Astrocyte of the spinal cord (primary cell): ENCODE measurements at regions not wholly inside any gene's neighbourhood (a gene's known extent, or its start where the extent isn't known, plus 50 kb on each side); places are given as distances from the start of the nearest gene placed in this dataset.

Experiments used
- DNase-seq: peaks from one replicate; pipeline ENCODE4 v3.0.0; 2011; ENCODE audit warnings: low read depth, low spot score
- H3K4me3 ChIP-seq: 2 replicates; pipeline ENCODE4 v1.5.1; 2011; ENCODE audit warnings: low read depth, mild to moderate bottlenecking, low read length, moderate library complexity
- CTCF ChIP-seq: IDR thresholded peaks from 2 replicates; pipeline ENCODE4 v1.5.1; 2012; ENCODE audit warnings: low read depth, mild to moderate bottlenecking, low read length, inconsistent platforms
- in situ Hi-C: cut with HindIII; loops from 2 replicates; pipeline ENCODE4 v1.10.0; 2017; ENCODE audit warnings: low sequenced_read_pairs

- peak; percentile 32 for DNase-seq
- in situ Hi-C loops = no loop called here
Measured at GRCh38 chr9:81113453-81114124, 575.8 kb downstream of the TLE1 start.

GRCh38 chr9:81112627-81113452 is 576.5 kb downstream of the TLE1 start:
- DNase-seq = no peak
- TF ChIP-seq CTCF = no peak
- in situ Hi-C loops = no loop called here
- H3K4me3 ChIP-seq = no peak overlapping the region

More at GRCh38 chr9:81113453-81114124, 575.8 kb downstream of the TLE1 start:
- no peak overlapping the region for H3K4me3 ChIP-seq
- no peak for TF ChIP-seq CTCF

GRCh38 chr9:81108821-81109220 is 580.5 kb downstream of the TLE1 start:
- TF ChIP-seq CTCF = no peak
- DNase-seq = no peak
- in situ Hi-C loops = no loop called here
- H3K4me3 ChIP-seq = no peak overlapping the region

- in situ Hi-C loops = no loop called here
- TF ChIP-seq CTCF = no peak
- DNase-seq = peak; percentile 18
Measured at GRCh38 chr9:81108391-81108790, 581.0 kb downstream of the TLE1 start.

GRCh38 chr9:81103597-81104471 is 585.5 kb downstream of the TLE1 start:
- DNase-seq = peak; percentile 19
- in situ Hi-C loops = no loop called here
- peak; percentile 57 for TF ChIP-seq CTCF
- no peak overlapping the region for H3K4me3 ChIP-seq

More at GRCh38 chr9:81108391-81108790, 581.0 kb downstream of the TLE1 start:
- H3K4me3 ChIP-seq = no peak overlapping the region
